ENCODE measurements at regions not wholly inside any gene's neighbourhood (a gene's known extent, or its start where the extent isn't known, plus 50 kb on each side); places are given as distances from the start of the nearest gene placed in this dataset.

DNA sequence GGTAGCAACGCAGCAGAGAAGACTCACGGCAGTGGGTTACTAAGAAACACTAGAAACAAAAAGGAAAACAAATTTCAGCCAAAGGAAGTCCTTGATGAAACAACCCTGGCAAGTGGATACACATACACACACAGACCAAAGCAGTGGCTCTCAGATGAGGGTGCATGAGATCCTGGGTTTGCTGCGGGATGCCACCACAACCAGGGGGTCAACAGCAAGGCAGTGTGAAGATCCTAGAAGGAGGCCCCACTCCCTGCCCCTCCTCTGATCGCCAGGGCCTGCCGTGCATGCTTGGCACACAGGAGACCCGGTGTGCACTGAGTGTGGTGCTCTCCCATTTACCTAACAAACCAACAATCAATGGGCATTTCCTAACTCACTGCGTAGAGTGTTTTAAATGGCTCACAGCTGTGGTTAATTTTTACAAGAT, 252.3 kb upstream of the KLF14 start:
- TF ChIP-seq, protein P1, sequence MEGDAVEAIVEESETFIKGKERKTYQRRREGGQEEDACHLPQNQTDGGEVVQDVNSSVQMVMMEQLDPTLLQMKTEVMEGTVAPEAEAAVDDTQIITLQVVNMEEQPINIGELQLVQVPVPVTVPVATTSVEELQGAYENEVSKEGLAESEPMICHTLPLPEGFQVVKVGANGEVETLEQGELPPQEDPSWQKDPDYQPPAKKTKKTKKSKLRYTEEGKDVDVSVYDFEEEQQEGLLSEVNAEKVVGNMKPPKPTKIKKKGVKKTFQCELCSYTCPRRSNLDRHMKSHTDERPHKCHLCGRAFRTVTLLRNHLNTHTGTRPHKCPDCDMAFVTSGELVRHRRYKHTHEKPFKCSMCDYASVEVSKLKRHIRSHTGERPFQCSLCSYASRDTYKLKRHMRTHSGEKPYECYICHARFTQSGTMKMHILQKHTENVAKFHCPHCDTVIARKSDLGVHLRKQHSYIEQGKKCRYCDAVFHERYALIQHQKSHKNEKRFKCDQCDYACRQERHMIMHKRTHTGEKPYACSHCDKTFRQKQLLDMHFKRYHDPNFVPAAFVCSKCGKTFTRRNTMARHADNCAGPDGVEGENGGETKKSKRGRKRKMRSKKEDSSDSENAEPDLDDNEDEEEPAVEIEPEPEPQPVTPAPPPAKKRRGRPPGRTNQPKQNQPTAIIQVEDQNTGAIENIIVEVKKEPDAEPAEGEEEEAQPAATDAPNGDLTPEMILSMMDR (conservative IDR thresholded peaks at IDR 0.05 in 1 of 2, IDR thresholded peaks at IDR 0.05 in 1 of 2; ENCODE audit: extremely low read depth in 1 of 2, insufficient read depth in 1 of 2, low read depth in 1 of 2, low read length in 2 of 2), result no peak
- TF ChIP-seq EZH2 (IDR thresholded peaks at IDR 0.05; ENCODE audit: borderline replicate concordance, low read length), result no peak

All from mammary epithelial cell (primary cell).